ENCODE measurements at regions not wholly inside any gene's neighbourhood (a gene's known extent, or its start where the extent isn't known, plus 50 kb on each side); places are given as distances from the start of the nearest gene placed in this dataset.

DNA sequence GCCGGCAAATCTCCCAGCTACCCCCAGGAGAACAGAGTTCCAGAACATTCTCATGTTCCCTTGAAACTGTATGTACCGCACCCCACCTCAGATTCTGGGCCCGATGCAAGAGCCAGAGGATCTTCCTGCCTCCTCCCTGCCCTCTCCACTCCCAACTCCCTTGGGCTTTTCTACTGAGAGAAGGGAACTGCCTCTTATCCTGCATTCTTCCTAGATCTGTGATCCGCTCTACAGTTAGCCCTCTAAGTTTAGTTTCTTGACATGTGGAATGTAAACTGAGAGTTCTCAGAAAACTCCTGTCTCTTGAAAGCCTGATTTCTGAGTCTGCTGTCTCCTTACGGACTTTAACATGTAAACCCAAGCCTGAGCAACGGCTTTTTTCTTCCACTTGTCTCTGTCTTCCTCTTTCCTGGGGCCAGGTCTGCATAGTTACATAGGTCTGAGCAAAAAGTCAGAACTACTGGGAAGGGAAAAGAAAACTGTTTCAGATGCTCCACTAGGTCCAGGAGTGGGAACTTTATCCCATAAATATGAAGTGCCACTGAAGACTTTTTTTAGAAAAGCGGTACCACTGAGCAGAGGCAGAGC is 86.5 kb upstream of the TNFAIP3 start:
- TF ChIP-seq, protein P1, sequence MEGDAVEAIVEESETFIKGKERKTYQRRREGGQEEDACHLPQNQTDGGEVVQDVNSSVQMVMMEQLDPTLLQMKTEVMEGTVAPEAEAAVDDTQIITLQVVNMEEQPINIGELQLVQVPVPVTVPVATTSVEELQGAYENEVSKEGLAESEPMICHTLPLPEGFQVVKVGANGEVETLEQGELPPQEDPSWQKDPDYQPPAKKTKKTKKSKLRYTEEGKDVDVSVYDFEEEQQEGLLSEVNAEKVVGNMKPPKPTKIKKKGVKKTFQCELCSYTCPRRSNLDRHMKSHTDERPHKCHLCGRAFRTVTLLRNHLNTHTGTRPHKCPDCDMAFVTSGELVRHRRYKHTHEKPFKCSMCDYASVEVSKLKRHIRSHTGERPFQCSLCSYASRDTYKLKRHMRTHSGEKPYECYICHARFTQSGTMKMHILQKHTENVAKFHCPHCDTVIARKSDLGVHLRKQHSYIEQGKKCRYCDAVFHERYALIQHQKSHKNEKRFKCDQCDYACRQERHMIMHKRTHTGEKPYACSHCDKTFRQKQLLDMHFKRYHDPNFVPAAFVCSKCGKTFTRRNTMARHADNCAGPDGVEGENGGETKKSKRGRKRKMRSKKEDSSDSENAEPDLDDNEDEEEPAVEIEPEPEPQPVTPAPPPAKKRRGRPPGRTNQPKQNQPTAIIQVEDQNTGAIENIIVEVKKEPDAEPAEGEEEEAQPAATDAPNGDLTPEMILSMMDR (IDR thresholded peaks at IDR 0.05): no peak
- TF ChIP-seq POLR2A (IDR thresholded peaks at IDR 0.05): no peak
